Colonic mucosa (tissue), 4 donors: ENCODE measurements at regions not wholly inside any gene's neighbourhood (a gene's known extent, or its start where the extent isn't known, plus 50 kb on each side); places are given as distances from the start of the nearest gene placed in this dataset.
"Not testable (repeated sequence)": the region's sequence is repeated elsewhere in the genome, so short reads cannot be mapped to it uniquely, and the experiment has no call there.

Experiments
- DNase-seq: peaks from one replicate; pipeline ENCODE4 v3.0.0-alpha.2; 2020
- H3K27ac ChIP-seq: fragments of 200-600 bp; one replicate; pipeline ENCODE4 v1.8.0; 2021
- H3K27me3 ChIP-seq: fragments of 200-600 bp; one replicate; pipeline ENCODE4 v1.8.0; 2021
- H3K36me3 ChIP-seq: fragments of 200-600 bp; one replicate; pipeline ENCODE4 v1.8.0; 2021
- H3K4me1 ChIP-seq: fragments of 200-600 bp; one replicate; pipeline ENCODE4 v1.8.0; 2021; ENCODE audit warnings: mild to moderate bottlenecking
- H3K4me3 ChIP-seq: fragments of 200-600 bp; one replicate; pipeline ENCODE4 v1.8.0; 2021
- H3K9ac ChIP-seq, 2 donors: one replicate each; pipeline ENCODE4 v1.7.0; 2013; ENCODE audit warnings: control low read depth in 2 of 2, low read depth in 2 of 2, low read length in 2 of 2
- H3K9me3 ChIP-seq: fragments of 200-600 bp; one replicate; pipeline ENCODE4 v1.8.0; 2021
- intact Hi-C: fragments of 100-400 bp; cut with DNase I; formaldehyde crosslinking; loops from one replicate; pipeline ENCODE4 v1.14.1; 2022
- TF ChIP-seq, protein P1 (sequence below): fragments of 200-600 bp; IDR thresholded peaks from one replicate; pipeline ENCODE4 v1.8.0; 2022; ENCODE audit warnings: antibody characterized with exemption, mild to moderate bottlenecking
- donor health status: healthy.
- donor health status: DM: no; HTN: no; CAD: no.
- donor health status: DM: no; HTN: no; CAD: no.

DNA sequence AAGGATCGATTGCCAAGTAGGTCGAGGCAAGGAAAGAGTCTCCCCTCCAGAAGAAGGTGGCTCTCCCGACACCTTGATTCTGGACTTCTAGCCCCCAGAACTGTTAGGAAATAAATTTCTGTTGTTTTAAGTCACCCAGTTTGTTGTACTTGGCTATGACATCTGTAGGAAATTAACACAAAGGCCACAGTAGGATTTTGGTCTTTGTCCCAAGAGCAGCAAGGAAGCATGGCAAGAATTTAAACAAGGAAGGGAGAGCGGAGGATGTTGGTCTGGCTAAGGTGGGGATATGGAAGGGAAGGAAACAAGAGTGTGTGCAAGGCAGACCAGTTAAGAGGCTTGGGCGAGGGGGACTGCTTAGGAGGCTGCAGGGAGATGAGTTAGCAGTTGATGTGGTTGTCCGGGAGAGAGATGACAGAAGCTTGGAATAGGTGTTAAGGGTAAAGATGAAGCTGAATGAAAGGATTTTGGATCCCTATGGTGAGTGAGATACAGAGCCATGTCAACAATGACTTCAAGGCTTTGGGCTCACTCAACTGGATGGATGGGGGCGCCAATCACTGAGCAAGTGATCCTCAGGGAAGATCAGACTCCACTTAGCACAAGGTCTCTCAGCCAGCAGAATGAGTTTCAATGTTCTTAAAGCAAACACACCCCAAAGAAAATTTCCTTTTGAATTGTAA, 140.5 kb upstream of the ZNF217 start:
- intact Hi-C loops = no loop called here
- no peak overlapping the region for H3K9ac ChIP-seq
- DNase-seq = no peak

GRCh38 chr20:53731595-53731994, 138.0 kb upstream of the ZNF217 start:
- Histone ChIP-seq H3K27ac (no peak overlapping the region), H3K4me1 (no peaks in the 10 kb centered on the region), H3K4me3 (no peak overlapping the region), H3K36me3 (no peaks in the 10 kb centered on the region), H3K9me3 (no peaks in the 10 kb centered on the region), H3K27me3 (no peaks in the 10 kb centered on the region), H3K9ac (no peak overlapping the region)
- DNase-seq = no peak
- intact Hi-C loops = no loop called here
- TF ChIP-seq, protein P1, sequence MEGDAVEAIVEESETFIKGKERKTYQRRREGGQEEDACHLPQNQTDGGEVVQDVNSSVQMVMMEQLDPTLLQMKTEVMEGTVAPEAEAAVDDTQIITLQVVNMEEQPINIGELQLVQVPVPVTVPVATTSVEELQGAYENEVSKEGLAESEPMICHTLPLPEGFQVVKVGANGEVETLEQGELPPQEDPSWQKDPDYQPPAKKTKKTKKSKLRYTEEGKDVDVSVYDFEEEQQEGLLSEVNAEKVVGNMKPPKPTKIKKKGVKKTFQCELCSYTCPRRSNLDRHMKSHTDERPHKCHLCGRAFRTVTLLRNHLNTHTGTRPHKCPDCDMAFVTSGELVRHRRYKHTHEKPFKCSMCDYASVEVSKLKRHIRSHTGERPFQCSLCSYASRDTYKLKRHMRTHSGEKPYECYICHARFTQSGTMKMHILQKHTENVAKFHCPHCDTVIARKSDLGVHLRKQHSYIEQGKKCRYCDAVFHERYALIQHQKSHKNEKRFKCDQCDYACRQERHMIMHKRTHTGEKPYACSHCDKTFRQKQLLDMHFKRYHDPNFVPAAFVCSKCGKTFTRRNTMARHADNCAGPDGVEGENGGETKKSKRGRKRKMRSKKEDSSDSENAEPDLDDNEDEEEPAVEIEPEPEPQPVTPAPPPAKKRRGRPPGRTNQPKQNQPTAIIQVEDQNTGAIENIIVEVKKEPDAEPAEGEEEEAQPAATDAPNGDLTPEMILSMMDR = no peak

More for the DNA sequence above, 140.5 kb upstream of the ZNF217 start:
- Histone ChIP-seq H3K4me3 (no peak overlapping the region), H3K27me3 (no peaks in the 10 kb centered on the region), H3K27ac (no peak overlapping the region), H3K4me1 (no peaks in the 10 kb centered on the region), H3K9me3 (no peaks in the 10 kb centered on the region), H3K36me3 (no peaks in the 10 kb centered on the region)
- TF ChIP-seq, protein P1 = no peak

DNA sequence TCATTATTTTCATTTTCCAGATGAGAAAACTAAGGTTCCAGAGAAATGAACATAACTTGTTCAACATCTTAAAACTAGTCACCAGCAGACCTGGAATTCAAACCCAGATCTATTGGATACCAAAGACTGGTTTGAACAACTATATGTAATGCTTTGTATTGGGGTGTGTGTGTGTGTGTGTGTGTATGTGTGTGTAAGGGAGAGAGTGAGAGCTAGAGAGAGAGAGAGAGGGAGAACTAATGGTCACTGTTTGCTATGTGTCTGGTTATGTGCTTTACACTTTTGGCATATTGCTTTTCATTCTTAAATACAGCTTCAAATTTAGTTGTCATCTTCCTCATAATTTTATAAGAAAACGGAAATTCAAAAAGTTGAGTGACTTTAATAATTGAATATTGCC, 134.7 kb upstream of the ZNF217 start:
- H3K4me1 ChIP-seq = no peaks in the 10 kb centered on the region

DNA sequence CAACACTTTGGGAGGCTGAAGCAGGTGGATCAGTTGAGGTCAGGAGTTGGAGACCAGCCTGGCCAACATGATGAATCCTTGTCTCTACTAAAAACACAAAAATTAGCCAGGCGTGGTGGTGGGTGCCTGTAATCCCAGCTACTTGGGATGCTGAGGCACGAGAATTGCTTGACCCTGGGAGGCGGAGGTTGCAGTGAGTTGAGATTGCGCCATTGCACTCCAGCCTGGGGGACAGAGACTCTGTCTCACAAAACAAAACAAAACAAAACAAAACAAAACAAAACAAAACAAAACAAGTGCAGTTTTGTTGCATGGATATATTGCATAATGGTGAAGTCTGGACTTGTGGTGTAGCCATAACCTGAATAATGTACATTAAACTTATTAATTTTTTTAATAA, 133.6 kb upstream of the ZNF217 start:
- H3K4me3 ChIP-seq, H3K27me3 ChIP-seq, H3K9me3 ChIP-seq, DNase-seq, intact Hi-C loops, H3K36me3 ChIP-seq, H3K9ac ChIP-seq, H3K27ac ChIP-seq, H3K4me1 ChIP-seq: not testable (repeated sequence)

More for the DNA sequence above, 134.7 kb upstream of the ZNF217 start:
- no peak overlapping the region for H3K9ac ChIP-seq
- DNase-seq = no peak
- no peaks in the 10 kb centered on the region for H3K9me3 ChIP-seq
- no peak overlapping the region for H3K4me3 ChIP-seq
- H3K27me3 ChIP-seq = no peaks in the 10 kb centered on the region
- TF ChIP-seq, protein P1 = no peak
- H3K27ac ChIP-seq = no peak overlapping the region
- H3K36me3 ChIP-seq = no peaks in the 10 kb centered on the region
- intact Hi-C loops = no loop called here

DNA sequence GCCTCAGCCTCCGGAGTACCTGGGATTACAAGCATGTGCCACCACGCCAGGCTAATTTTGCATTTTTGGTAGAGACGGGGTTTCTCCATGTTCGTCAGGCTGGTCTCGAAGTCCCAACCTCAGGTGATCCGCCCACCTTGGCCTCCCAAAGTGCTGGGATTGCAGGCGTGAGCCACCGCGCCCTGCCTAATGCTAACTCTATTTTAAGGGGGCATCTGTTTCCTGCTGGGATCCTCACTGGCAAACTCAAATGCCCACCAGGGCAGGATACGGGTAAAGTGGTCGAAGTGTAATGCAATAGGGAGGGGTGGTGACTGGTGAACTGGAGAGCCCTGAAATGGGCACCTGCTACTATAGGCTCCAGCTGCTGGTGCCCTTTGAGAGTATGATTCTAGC, 131.9 kb upstream of the ZNF217 start:
- no peak overlapping the region for H3K9ac ChIP-seq
- TF ChIP-seq, protein P1 = no peak
- no peaks in the 10 kb centered on the region for H3K36me3 ChIP-seq
- H3K4me1 ChIP-seq = no peaks in the 10 kb centered on the region
- no peak for DNase-seq
- H3K27ac ChIP-seq = no peak overlapping the region
- intact Hi-C loops = no loop called here
- no peak overlapping the region for H3K4me3 ChIP-seq
- no peaks in the 10 kb centered on the region for H3K27me3 ChIP-seq
- no peaks in the 10 kb centered on the region for H3K9me3 ChIP-seq

- TF ChIP-seq, protein P1 = no peak
- Histone ChIP-seq H3K4me1 (no peaks in the 10 kb centered on the region), H3K9me3 (no peaks in the 10 kb centered on the region), H3K4me3 (no peak overlapping the region), H3K9ac (no peak overlapping the region), H3K27ac (no peak overlapping the region), H3K36me3 (no peaks in the 10 kb centered on the region), H3K27me3 (no peaks in the 10 kb centered on the region)
- intact Hi-C loops = no loop called here
- no peak for DNase-seq
These were observed 130.0 kb upstream of the ZNF217 start for GRCh38 chr20:53723621-53724020.
